ENCODE measurements at regions not wholly inside any gene's neighbourhood (a gene's known extent, or its start where the extent isn't known, plus 50 kb on each side); places are given as distances from the start of the nearest gene placed in this dataset.
"Not testable (repeated sequence)": the region's sequence is repeated elsewhere in the genome, so short reads cannot be mapped to it uniquely, and the experiment has no call there.

DNA sequence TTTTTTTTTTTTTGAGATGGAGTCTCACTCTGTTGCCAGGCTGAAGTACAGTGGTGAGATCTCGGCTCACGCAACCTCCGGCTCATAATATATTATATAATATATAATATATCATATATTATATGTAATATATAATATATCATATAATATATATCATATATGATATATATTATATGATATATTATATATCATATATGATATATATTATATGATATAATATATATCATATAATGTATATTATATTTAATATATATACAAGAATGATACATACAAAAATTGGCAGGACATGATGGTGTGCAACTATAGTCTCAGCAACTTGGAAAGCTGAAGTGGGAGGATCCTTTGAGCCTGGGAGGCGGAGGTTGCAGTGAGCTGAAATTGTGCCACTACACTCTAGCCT is 1725.5 kb downstream of the MRPL39 start:
- H3K4me3 Mint-ChIP-seq = no peak overlapping the region
- H3K4me1 Mint-ChIP-seq (ENCODE audit: low read depth) = no peaks in the 10 kb centered on the region

DNA sequence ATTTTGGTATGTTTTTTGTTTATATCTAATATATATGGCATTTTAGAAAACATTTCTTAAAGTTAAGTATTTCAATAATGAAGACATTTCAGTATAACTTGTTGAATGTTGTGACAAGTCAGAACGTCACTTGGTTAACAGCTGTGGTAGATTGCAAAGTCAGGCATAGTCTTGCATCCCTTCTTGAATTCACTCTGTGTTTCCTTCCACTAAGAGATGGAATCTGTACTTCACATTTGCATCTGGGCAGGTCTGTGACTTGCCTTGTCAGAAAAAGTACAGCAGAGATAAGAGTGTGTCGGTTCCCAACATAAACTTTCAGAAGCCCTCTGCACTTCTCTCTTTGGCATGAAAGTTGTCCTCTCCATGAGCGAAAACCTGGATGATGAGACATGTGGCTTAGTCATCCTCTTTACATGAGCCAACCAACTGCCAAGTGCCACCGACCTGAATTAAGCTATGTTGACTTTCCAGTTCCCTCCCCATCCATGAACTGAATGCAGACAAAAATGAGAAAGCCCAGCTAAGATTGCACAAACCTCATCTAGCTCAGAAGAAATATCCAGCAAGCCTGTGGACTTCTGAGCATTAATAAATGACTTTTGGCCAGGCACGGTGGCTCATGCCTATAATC is 1730.2 kb downstream of the MRPL39 start:
- no peaks in the 10 kb centered on the region for H3K4me1 Mint-ChIP-seq (ENCODE audit: low read depth)
- H3K9me3 Mint-ChIP-seq = no peaks in the 10 kb centered on the region
- no peaks in the 10 kb centered on the region for H3K27me3 Mint-ChIP-seq
- intact Hi-C loops (cut with micrococcal nuclease) = no loop called here
- H3K27ac Mint-ChIP-seq = no peak overlapping the region
- no peak overlapping the region for H3K4me3 Mint-ChIP-seq
- H3K36me3 Mint-ChIP-seq (ENCODE audit: low read depth) = no peaks in the 10 kb centered on the region

More for the DNA sequence above, 1725.5 kb downstream of the MRPL39 start:
- no peaks in the 10 kb centered on the region for H3K36me3 Mint-ChIP-seq (ENCODE audit: low read depth)
- peaks cover 10% of the 10 kb centered on the region for H3K9me3 Mint-ChIP-seq
- H3K27me3 Mint-ChIP-seq = no peaks in the 10 kb centered on the region
- intact Hi-C loops (cut with micrococcal nuclease) = no loop called here
- H3K27ac Mint-ChIP-seq = no peak overlapping the region

DNA sequence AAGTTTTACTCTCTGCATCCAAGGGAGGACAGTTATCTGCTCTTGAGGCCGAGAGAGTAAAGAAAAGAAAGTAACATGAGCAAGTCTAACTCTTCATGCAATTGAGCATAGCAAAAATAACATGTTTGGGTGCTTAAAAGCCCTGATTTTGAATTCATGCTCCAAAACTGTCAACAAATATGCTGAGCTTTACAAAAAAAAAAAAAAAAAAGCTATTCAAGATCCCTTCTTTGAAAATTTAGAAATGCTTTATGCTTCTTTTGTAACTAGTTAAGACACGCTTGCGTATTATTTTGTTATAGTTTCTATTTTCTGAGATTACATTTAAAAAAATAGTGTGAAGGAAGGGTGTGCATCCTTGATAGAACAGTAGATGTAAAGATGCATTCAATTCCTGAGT is 1733.0 kb downstream of the MRPL39 start:
- Mint-ChIP-seq H3K4me3 (no peak overlapping the region), H3K36me3 (ENCODE audit: low read depth) (no peaks in the 10 kb centered on the region), H3K4me1 (ENCODE audit: low read depth) (no peaks in the 10 kb centered on the region), H3K27me3 (no peaks in the 10 kb centered on the region), H3K9me3 (no peaks in the 10 kb centered on the region), H3K27ac (no peak overlapping the region)
- intact Hi-C loops (cut with micrococcal nuclease) = no loop called here

- intact Hi-C loops (cut with micrococcal nuclease) = no loop called here
- no peaks in the 10 kb centered on the region for H3K9me3 Mint-ChIP-seq
- H3K27me3 Mint-ChIP-seq = no peaks in the 10 kb centered on the region
- H3K27ac Mint-ChIP-seq = no peak overlapping the region
- no peak overlapping the region for H3K4me3 Mint-ChIP-seq
- H3K36me3 Mint-ChIP-seq (ENCODE audit: low read depth) = no peaks in the 10 kb centered on the region
- peaks cover 9% of the 10 kb centered on the region for H3K4me1 Mint-ChIP-seq (ENCODE audit: low read depth)
Measured at GRCh38 chr21:23861911-23862504, 1745.3 kb downstream of the MRPL39 start.

GRCh38 chr21:23858878-23859277 is 1748.4 kb downstream of the MRPL39 start:
- Mint-ChIP-seq H3K4me3 (no peak overlapping the region), H3K27me3 (no peaks in the 10 kb centered on the region), H3K27ac (no peak overlapping the region), H3K4me1 (ENCODE audit: low read depth) (peaks cover 9% of the 10 kb centered on the region), H3K36me3 (ENCODE audit: low read depth) (no peaks in the 10 kb centered on the region), H3K9me3 (no peaks in the 10 kb centered on the region)
- intact Hi-C loops (cut with micrococcal nuclease) = loop anchor here (10.0 kb wide), 1 partner anchor 186 kb away; no protein-coding TSS in a partner anchor

GRCh38 chr21:23853796-23854379 is 1753.4 kb downstream of the MRPL39 start:
- no peaks in the 10 kb centered on the region for H3K27me3 Mint-ChIP-seq
- H3K27ac Mint-ChIP-seq = no peak overlapping the region
- no peaks in the 10 kb centered on the region for H3K9me3 Mint-ChIP-seq
- no peaks in the 10 kb centered on the region for H3K36me3 Mint-ChIP-seq (ENCODE audit: low read depth)
- intact Hi-C loops (cut with micrococcal nuclease) = loop anchor here (1.0 to 10.0 kb wide), 4 partner anchors 115 to 1533 kb away; no protein-coding TSS in a partner anchor
- H3K4me1 Mint-ChIP-seq (ENCODE audit: low read depth) = no peaks in the 10 kb centered on the region
- no peak overlapping the region for H3K4me3 Mint-ChIP-seq

DNA sequence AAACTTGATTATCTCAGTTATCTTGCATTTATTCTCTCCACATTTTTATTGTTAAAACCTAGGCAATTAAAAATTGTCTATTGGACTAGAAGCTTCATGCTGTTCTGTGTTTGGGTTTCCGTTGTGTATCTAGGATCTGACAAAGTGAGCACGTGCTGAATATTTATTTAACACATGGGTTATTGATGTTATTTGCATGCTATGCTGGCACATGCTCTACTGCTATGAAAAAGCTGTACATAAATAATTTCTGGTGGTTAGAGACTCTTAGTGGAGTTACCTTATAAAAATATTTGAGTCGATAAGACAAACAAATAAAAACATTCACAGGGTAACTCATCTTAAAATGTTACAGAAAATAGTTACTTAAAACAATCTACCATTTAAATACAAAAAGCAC is 1769.7 kb downstream of the MRPL39 start:
- intact Hi-C loops (cut with micrococcal nuclease) = no loop called here
- Mint-ChIP-seq H3K4me1 (ENCODE audit: low read depth) (no peaks in the 10 kb centered on the region), H3K4me3 (no peak overlapping the region), H3K27me3 (no peaks in the 10 kb centered on the region), H3K36me3 (ENCODE audit: low read depth) (no peaks in the 10 kb centered on the region), H3K27ac (no peak overlapping the region), H3K9me3 (peaks cover 21% of the 10 kb centered on the region)

- H3K27me3 Mint-ChIP-seq = no peaks in the 10 kb centered on the region
- no peak overlapping the region for H3K4me3 Mint-ChIP-seq
- H3K4me1 Mint-ChIP-seq (ENCODE audit: low read depth) = no peaks in the 10 kb centered on the region
- H3K27ac Mint-ChIP-seq = no peak overlapping the region
- no peaks in the 10 kb centered on the region for H3K36me3 Mint-ChIP-seq (ENCODE audit: low read depth)
- H3K9me3 Mint-ChIP-seq = peaks cover 9% of the 10 kb centered on the region
- intact Hi-C loops (cut with micrococcal nuclease) = no loop called here
Measured at GRCh38 chr21:23822760-23823159, 1784.5 kb downstream of the MRPL39 start.

- no peak overlapping the region for H3K27ac Mint-ChIP-seq
- no peak overlapping the region for H3K4me3 Mint-ChIP-seq
- H3K4me1 Mint-ChIP-seq (ENCODE audit: low read depth) = peaks cover 4% of the 10 kb centered on the region
- H3K27me3 Mint-ChIP-seq = no peaks in the 10 kb centered on the region
- no peaks in the 10 kb centered on the region for H3K36me3 Mint-ChIP-seq (ENCODE audit: low read depth)
- H3K9me3 Mint-ChIP-seq = peaks cover 9% of the 10 kb centered on the region
- intact Hi-C loops (cut with micrococcal nuclease) = no loop called here
Measured at GRCh38 chr21:23817337-23817736, 1789.9 kb downstream of the MRPL39 start.

DNA sequence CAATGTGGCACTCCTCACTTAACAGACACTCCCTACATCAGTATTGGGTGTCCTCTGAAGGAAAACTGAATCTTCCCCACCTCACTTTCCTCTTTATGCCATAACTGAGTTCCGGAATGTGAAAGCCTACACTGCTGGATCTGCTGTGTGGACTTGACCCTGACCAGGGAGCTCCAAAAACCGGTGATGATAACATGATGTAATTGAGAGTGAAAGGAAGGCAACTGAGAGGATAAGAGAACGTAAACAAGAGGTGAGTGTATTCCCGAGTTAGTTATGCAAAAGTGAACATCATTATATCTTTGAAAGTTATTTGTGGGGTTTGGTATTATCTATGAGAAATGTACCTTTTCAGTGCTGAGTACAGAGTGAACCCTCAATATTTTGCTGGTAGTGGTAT is 1794.8 kb downstream of the MRPL39 start:
- Mint-ChIP-seq H3K4me3 (no peak overlapping the region), H3K27ac (no peak overlapping the region), H3K27me3 (no peaks in the 10 kb centered on the region), H3K9me3 (peaks cover 8% of the 10 kb centered on the region), H3K36me3 (ENCODE audit: low read depth) (no peaks in the 10 kb centered on the region), H3K4me1 (ENCODE audit: low read depth) (peaks cover 14% of the 10 kb centered on the region)
- intact Hi-C loops (cut with micrococcal nuclease) = no loop called here

DNA sequence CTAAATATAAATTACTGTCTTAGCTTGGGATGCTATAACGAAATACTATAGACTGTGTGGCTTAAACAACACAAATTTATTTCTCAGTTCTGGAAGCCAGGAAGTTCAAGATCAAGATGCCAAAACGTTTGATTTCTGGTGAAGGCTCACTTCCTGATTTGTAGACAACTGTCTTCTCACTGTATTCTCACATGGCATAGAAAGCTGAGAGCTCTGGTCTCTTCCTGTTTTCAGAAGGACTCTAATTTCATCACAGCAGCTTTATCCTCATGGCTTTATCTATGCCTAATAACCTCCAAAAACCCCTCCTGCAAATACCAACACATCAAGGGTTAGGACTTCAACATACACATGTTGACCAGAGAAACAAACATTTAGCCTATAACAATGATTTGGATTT is 1795.5 kb downstream of the MRPL39 start:
- H3K4me3 Mint-ChIP-seq = no peak overlapping the region
- peaks cover 14% of the 10 kb centered on the region for H3K4me1 Mint-ChIP-seq (ENCODE audit: low read depth)
- no peak overlapping the region for H3K27ac Mint-ChIP-seq
- peaks cover 12% of the 10 kb centered on the region for H3K9me3 Mint-ChIP-seq
- intact Hi-C loops (cut with micrococcal nuclease) = no loop called here
- no peaks in the 10 kb centered on the region for H3K27me3 Mint-ChIP-seq
- H3K36me3 Mint-ChIP-seq (ENCODE audit: low read depth) = no peaks in the 10 kb centered on the region

- H3K4me1 Mint-ChIP-seq (ENCODE audit: low read depth) = peaks cover 14% of the 10 kb centered on the region
- H3K9me3 Mint-ChIP-seq = peaks cover 12% of the 10 kb centered on the region
- H3K27me3 Mint-ChIP-seq = no peaks in the 10 kb centered on the region
- H3K4me3 Mint-ChIP-seq = no peak overlapping the region
- intact Hi-C loops (cut with micrococcal nuclease) = no loop called here
- H3K36me3 Mint-ChIP-seq (ENCODE audit: low read depth) = no peaks in the 10 kb centered on the region
- H3K27ac Mint-ChIP-seq = no peak overlapping the region
Measured at GRCh38 chr21:23809573-23809972, 1797.7 kb downstream of the MRPL39 start.

GRCh38 chr21:23806966-23807548 is 1800.2 kb downstream of the MRPL39 start:
- H3K36me3 Mint-ChIP-seq (ENCODE audit: low read depth); H3K27ac Mint-ChIP-seq; intact Hi-C loops (cut with micrococcal nuclease); H3K27me3 Mint-ChIP-seq; H3K4me3 Mint-ChIP-seq; H3K4me1 Mint-ChIP-seq (ENCODE audit: low read depth): not testable (repeated sequence)
- peaks cover 12% of the 10 kb centered on the region for H3K9me3 Mint-ChIP-seq

- Mint-ChIP-seq H3K27me3 (no peaks in the 10 kb centered on the region), H3K27ac (no peak overlapping the region), H3K4me1 (ENCODE audit: low read depth) (no peaks in the 10 kb centered on the region), H3K4me3 (no peak overlapping the region), H3K9me3 (peaks cover 12% of the 10 kb centered on the region), H3K36me3 (ENCODE audit: low read depth) (no peaks in the 10 kb centered on the region)
- intact Hi-C loops (cut with micrococcal nuclease) = no loop called here
Measured at GRCh38 chr21:23804866-23805265, 1802.4 kb downstream of the MRPL39 start.

All from dendritic cell treated with granulocyte-macrophage colony-stimulating factor and Interleukin-4, amounts not matched to agents 40 ng/mL and 50 ng/mL, for 4 days (primary cell).